Sigmoid colon (tissue), 4 donors: ENCODE measurements at regions not wholly inside any gene's neighbourhood (a gene's known extent, or its start where the extent isn't known, plus 50 kb on each side); places are given as distances from the start of the nearest gene placed in this dataset.

ENCODE experiments used
- EP300 ChIP-seq, 4 donors: sonication (generic); formaldehyde crosslinking; IDR thresholded peaks; one replicate each; pipeline ENCODE4 v1.6.1; 2017; ENCODE audit warnings: antibody characterized with exemption in 4 of 4
- POLR2A ChIP-seq, 2 donors: fragments of 450-650 bp; IDR thresholded peaks; one replicate each; pipeline ENCODE4 v1.6.1; 2016; ENCODE audit warnings: antibody characterized with exemption in 2 of 2, mild to moderate bottlenecking in 2 of 2, moderate library complexity in 2 of 2
- POLR2AphosphoS5 ChIP-seq, 4 donors: sonication (generic); formaldehyde crosslinking; IDR thresholded peaks; one replicate each; pipeline ENCODE4 v1.6.1; 2017; ENCODE audit warnings: antibody characterized with exemption in 4 of 4
- TF ChIP-seq, protein P1 (sequence below), 4 experiments: fragments of 450-650 bp in 3 of 4; fragments of 200-600 bp in 1 of 4; IDR thresholded peaks; one replicate each; pipeline ENCODE4 v1.5.1; 2016 to 2019; ENCODE audit warnings: antibody characterized with exemption in 4 of 4, mild to moderate bottlenecking in 3 of 4, moderate library complexity in 2 of 4

DNA sequence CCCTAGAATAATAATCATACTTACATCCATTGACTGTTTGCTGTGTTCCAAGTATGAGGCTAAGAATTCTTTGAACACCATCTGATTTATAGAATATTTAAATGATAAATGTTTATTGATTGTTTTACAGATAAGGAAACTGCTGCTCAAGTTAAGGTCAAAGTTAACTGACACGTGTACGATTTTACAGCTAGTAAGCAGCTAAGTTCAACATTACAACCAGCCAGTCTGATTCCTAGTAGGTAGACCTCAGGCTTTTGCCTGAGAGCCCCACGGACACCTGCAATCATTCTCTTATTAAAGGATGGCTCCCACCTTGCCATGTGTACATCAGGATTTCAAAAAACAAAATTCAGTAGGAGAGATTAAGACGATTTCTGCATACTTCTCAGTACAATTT, 141.9 kb downstream of the SPRY2 start:
- TF ChIP-seq, protein P1, sequence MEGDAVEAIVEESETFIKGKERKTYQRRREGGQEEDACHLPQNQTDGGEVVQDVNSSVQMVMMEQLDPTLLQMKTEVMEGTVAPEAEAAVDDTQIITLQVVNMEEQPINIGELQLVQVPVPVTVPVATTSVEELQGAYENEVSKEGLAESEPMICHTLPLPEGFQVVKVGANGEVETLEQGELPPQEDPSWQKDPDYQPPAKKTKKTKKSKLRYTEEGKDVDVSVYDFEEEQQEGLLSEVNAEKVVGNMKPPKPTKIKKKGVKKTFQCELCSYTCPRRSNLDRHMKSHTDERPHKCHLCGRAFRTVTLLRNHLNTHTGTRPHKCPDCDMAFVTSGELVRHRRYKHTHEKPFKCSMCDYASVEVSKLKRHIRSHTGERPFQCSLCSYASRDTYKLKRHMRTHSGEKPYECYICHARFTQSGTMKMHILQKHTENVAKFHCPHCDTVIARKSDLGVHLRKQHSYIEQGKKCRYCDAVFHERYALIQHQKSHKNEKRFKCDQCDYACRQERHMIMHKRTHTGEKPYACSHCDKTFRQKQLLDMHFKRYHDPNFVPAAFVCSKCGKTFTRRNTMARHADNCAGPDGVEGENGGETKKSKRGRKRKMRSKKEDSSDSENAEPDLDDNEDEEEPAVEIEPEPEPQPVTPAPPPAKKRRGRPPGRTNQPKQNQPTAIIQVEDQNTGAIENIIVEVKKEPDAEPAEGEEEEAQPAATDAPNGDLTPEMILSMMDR (IDR thresholded peaks at IDR 0.05) = no peak
- TF ChIP-seq POLR2A (IDR thresholded peaks at IDR 0.05) = no peak
- TF ChIP-seq POLR2AphosphoS5 (IDR thresholded peaks at IDR 0.05) = no peak
- TF ChIP-seq EP300 (IDR thresholded peaks at IDR 0.05) = no peak
